GM21390 (cell line): ENCODE measurements at regions not wholly inside any gene's neighbourhood (a gene's known extent, or its start where the extent isn't known, plus 50 kb on each side); places are given as distances from the start of the nearest gene placed in this dataset.
A peak's percentile ranks its signal among the peaks of the same experiment; 100 is the strongest.
"Not testable (repeated sequence)": the region's sequence is repeated elsewhere in the genome, so short reads cannot be mapped to it uniquely, and the experiment has no call there.

ENCODE experiments used
- ATAC-seq: cut with Tn5 transposase; IDR thresholded peaks from one replicate; pipeline ENCODE4 v1.9.1; 2021; ENCODE audit not compliant: unreplicated experiment

- ATAC-seq, result no peak
Observed at GRCh38 chr3:144433006-144433405, 461.4 kb downstream of the DIPK2A start.

- ATAC-seq, result no peak
Observed at GRCh38 chr3:144437989-144438388, 466.4 kb downstream of the DIPK2A start.

GRCh38 chr3:144444061-144444460 lies 472.4 kb downstream of the DIPK2A start:
- no peak for ATAC-seq

GRCh38 chr3:144444546-144444945 lies 472.9 kb downstream of the DIPK2A start:
- ATAC-seq, result no peak

- no peak for ATAC-seq
Observed at GRCh38 chr3:144455841-144456440, 484.3 kb downstream of the DIPK2A start.

GRCh38 chr3:144457758-144458157 lies 486.1 kb downstream of the DIPK2A start:
- ATAC-seq, result peak; percentile 57

- no peak for ATAC-seq
Observed at GRCh38 chr3:144458283-144458682, 486.7 kb downstream of the DIPK2A start.

- ATAC-seq, result no peak
Observed at GRCh38 chr3:144462337-144462736, 490.7 kb downstream of the DIPK2A start.

- no peak for ATAC-seq
Observed at GRCh38 chr3:144463911-144464310, 492.3 kb downstream of the DIPK2A start.

- ATAC-seq, result no peak
Observed at GRCh38 chr3:144466114-144466513, 494.5 kb downstream of the DIPK2A start.

- no peak for ATAC-seq
Observed at GRCh38 chr3:144466540-144466939, 494.9 kb downstream of the DIPK2A start.

- ATAC-seq, result no peak
Observed at GRCh38 chr3:144470666-144471065, 499.0 kb downstream of the DIPK2A start.

- no peak for ATAC-seq
Observed at GRCh38 chr3:144477593-144477992, 506.0 kb downstream of the DIPK2A start.

- ATAC-seq, result no peak
Observed at GRCh38 chr3:144480416-144480919, 508.8 kb downstream of the DIPK2A start.

- peak; percentile 64 for ATAC-seq
Observed at GRCh38 chr3:144482876-144483275, 511.3 kb downstream of the DIPK2A start.

- ATAC-seq, result no peak
Observed at GRCh38 chr3:144487011-144487410, 515.4 kb downstream of the DIPK2A start.

- no peak for ATAC-seq
Observed at GRCh38 chr3:144488927-144489326, 517.3 kb downstream of the DIPK2A start.

- no peak for ATAC-seq
Observed at GRCh38 chr3:144491333-144491732, 519.7 kb downstream of the DIPK2A start.

- ATAC-seq, result not testable (repeated sequence)
Observed at GRCh38 chr3:144494651-144495050, 523.0 kb downstream of the DIPK2A start.

GRCh38 chr3:144496141-144496835 lies 524.7 kb downstream of the DIPK2A start:
- no peak for ATAC-seq

GRCh38 chr3:144497452-144497851 lies 525.8 kb downstream of the DIPK2A start:
- no peak for ATAC-seq
